Pancreas (tissue), 10 donors: ENCODE measurements at regions not wholly inside any gene's neighbourhood (a gene's known extent, or its start where the extent isn't known, plus 50 kb on each side); places are given as distances from the start of the nearest gene placed in this dataset.
A peak's percentile ranks its signal among the peaks of the same experiment; 100 is the strongest.

Experiments
- ATAC-seq, 4 donors: fragments of 200-7000 bp; cut with Tn5 transposase; one replicate each; pipeline versions ENCODE4 v1.8.0 to v1.9.1; 2020; ENCODE audit warnings: mild to moderate bottlenecking in 4 of 4, moderate library complexity in 4 of 4
- DNase-seq, 6 donors: peaks; one replicate each; pipeline ENCODE4 v3.0.0-alpha.2; 2020
- FAIRE-seq: peaks from 2 replicates; lab custom pipeline; 2012; peaks lifted over from hg19 to GRCh38; lab: Jason Lieb, UNC
- H3K27ac ChIP-seq, 4 donors: fragments of 200-600 bp; sonication (generic); 1 replicate in 3 of 4; 2 replicates in 1 of 4; pipeline versions ENCODE4 v1.5.0 to v1.8.0; 2020
- H3K27me3 ChIP-seq, 4 donors: fragments of 200-600 bp; one replicate each; pipeline ENCODE4 v1.8.0; 2021
- H3K36me3 ChIP-seq, 3 donors: fragments of 200-600 bp; sonication (generic) in 1 of 3; one replicate each; pipeline versions ENCODE4 v1.5.0 to v1.8.0; 2020 to 2021
- H3K4me1 ChIP-seq, 3 donors: fragments of 200-600 bp; one replicate each; pipeline ENCODE4 v1.8.0; 2021
- H3K4me3 ChIP-seq, 4 donors: fragments of 200-600 bp; sonication (generic) in 2 of 4; one replicate each; pipeline versions ENCODE4 v1.5.0 to v1.8.0; 2020 to 2021
- H3K9me3 ChIP-seq, 4 donors: fragments of 200-600 bp; one replicate each; pipeline ENCODE4 v1.8.0; 2021
- CTCF ChIP-seq, 4 donors: fragments of 200-600 bp; sonication (generic) in 3 of 4; IDR thresholded peaks; one replicate each; pipeline versions ENCODE4 v1.5.0 to v1.8.0; 2021; ENCODE audit warnings: antibody characterized with exemption in 4 of 4
- WGBS, 2 donors: extraction: QIAGEN DNeasy Blood & Tissue Kit; methylation state at CpG; one replicate each; pipeline ENCODE4 v1.1.7; 2013; 5-methylcytosine and 5-hydroxymethylcytosine counted together
- intact Hi-C, 3 donors: fragments of 100-400 bp; cut with DNase I; formaldehyde crosslinking; loops; one replicate each; pipeline versions ENCODE4 v1.11.1 to v1.14.2; 2022
- donor health status: healthy with polysubstance abuse.
- donor health status: DM: no; HTN: no; CAD: no; lungs with moderate emphysema.
- donor health status: DM: no; HTN: no; CAD: no.
- donor health status: control.
- donor health status: control.
- donor health status: Bipolar disorder and iron deficiency.
- donor health status: DM: yes; HTN: yes; CAD: no.
- donor health status: DM: no; HTN: no; CAD: no.
- donor health status: DM: no; HTN: no; CAD: no.
- donor health status: DM: yes; HTN: yes; CAD: no.

- intact Hi-C loops: no loop called here
- FAIRE-seq: no peak
- no peak overlapping the region for H3K4me3 ChIP-seq
- H3K27me3 ChIP-seq: no peaks in the 10 kb centered on the region
- no peak for TF ChIP-seq CTCF (IDR thresholded peaks at IDR 0.05)
- no peaks in the 10 kb centered on the region for H3K36me3 ChIP-seq
- 70 to 75% methylated on average over 20 of the region's 20 CpGs for WGBS, 2 donors
- H3K9me3 ChIP-seq: no peaks in the 10 kb centered on the region
- no peaks in the 10 kb centered on the region for H3K4me1 ChIP-seq
- no peak overlapping the region for H3K27ac ChIP-seq
- ATAC-seq: no peak
- DNase-seq: no peak
These were observed 226.9 kb upstream of the C1orf174 start for GRCh38 chr1:4126731-4127591.

GRCh38 chr1:4127592-4128140 is 227.6 kb upstream of the C1orf174 start:
- ATAC-seq: no peak
- no peaks in the 10 kb centered on the region for H3K4me1 ChIP-seq
- H3K27me3 ChIP-seq: no peaks in the 10 kb centered on the region
- no peak overlapping the region for H3K4me3 ChIP-seq
- DNase-seq: no peak
- H3K9me3 ChIP-seq: no peaks in the 10 kb centered on the region
- H3K27ac ChIP-seq: no peak overlapping the region
- WGBS, 2 donors: 62 to 71% methylated on average over 23 of the region's 23 CpGs
- intact Hi-C loops: no loop called here
- no peak for FAIRE-seq
- no peaks in the 10 kb centered on the region for H3K36me3 ChIP-seq
- no peak for TF ChIP-seq CTCF (IDR thresholded peaks at IDR 0.05)

GRCh38 chr1:4128616-4129015 is 228.5 kb upstream of the C1orf174 start:
- Histone ChIP-seq H3K4me3 (no peak overlapping the region), H3K9me3 (no peaks in the 10 kb centered on the region), H3K27ac (no peak overlapping the region), H3K4me1 (no peaks in the 10 kb centered on the region), H3K27me3 (no peaks in the 10 kb centered on the region), H3K36me3 (no peaks in the 10 kb centered on the region)
- intact Hi-C loops: no loop called here
- DNase-seq (no peak), FAIRE-seq (no peak), ATAC-seq (no peak)
- no peak for TF ChIP-seq CTCF (IDR thresholded peaks at IDR 0.05)
- 75 to 84% methylated on average over 20 of the region's 20 CpGs for WGBS, 2 donors

GRCh38 chr1:4129693-4130092 is 229.6 kb upstream of the C1orf174 start:
- H3K9me3 ChIP-seq: no peaks in the 10 kb centered on the region
- ATAC-seq (no peak), DNase-seq (peak in 1 of 6 donors; percentile 25), FAIRE-seq (no peak)
- no peaks in the 10 kb centered on the region for H3K36me3 ChIP-seq
- no peaks in the 10 kb centered on the region for H3K4me1 ChIP-seq
- intact Hi-C loops: no loop called here
- no peaks in the 10 kb centered on the region for H3K27me3 ChIP-seq
- WGBS, 2 donors: 60 to 78% methylated on average over 11 of the region's 11 CpGs
- no peak overlapping the region for H3K27ac ChIP-seq
- TF ChIP-seq CTCF (IDR thresholded peaks at IDR 0.05): no peak
- H3K4me3 ChIP-seq: no peak overlapping the region

GRCh38 chr1:4130096-4130495 is 230.0 kb upstream of the C1orf174 start:
- Histone ChIP-seq H3K27me3 (no peaks in the 10 kb centered on the region), H3K27ac (no peak overlapping the region), H3K4me3 (no peak overlapping the region), H3K9me3 (no peaks in the 10 kb centered on the region), H3K4me1 (no peaks in the 10 kb centered on the region), H3K36me3 (no peaks in the 10 kb centered on the region)
- DNase-seq: peak in 1 of 6 donors; percentile 23
- ATAC-seq: no peak
- no peak for TF ChIP-seq CTCF (IDR thresholded peaks at IDR 0.05)
- 48 to 77% methylated on average over 5 to 6 of the region's 6 CpGs for WGBS, 2 donors
- no peak for FAIRE-seq
- intact Hi-C loops: no loop called here
